ENCODE measurements at regions not wholly inside any gene's neighbourhood (a gene's known extent, or its start where the extent isn't known, plus 50 kb on each side); places are given as distances from the start of the nearest gene placed in this dataset.

DNA sequence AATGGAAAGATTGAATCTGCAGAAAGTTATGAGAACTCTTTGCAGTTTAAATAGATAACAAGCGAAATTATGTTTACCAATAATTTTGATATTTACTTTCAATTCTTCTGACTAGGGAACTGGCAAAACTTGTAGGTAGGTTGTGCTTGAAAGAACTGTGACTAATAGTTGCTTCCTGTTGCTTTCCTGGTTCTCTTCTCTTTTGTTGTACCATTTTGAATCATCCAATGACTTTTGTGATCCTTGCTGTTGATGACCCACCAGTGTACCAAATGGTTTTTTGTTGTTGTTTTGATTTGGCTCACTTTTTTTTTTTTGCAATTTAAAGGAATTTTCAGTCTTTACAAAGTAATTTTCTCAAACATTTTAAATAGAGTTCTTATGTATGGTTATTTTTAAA lies 64.9 kb upstream of the DCBLD2 start:
- Histone ChIP-seq H3K27ac (no peak overlapping the region), H3K9me3 (no peaks in the 10 kb centered on the region), H3K27me3 (no peaks in the 10 kb centered on the region), H3K4me3 (no peak overlapping the region), H3K36me3 (no peaks in the 10 kb centered on the region), H3K4me1 (no peaks in the 10 kb centered on the region)
- ATAC-seq, result no peak
- 100% methylated on average over 1 of the region's 1 CpG for WGBS, 2 donors (ENCODE audit: low coverage in 1 of 2)
- no peak for TF ChIP-seq EP300 (IDR thresholded peaks at IDR 0.05)

DNA sequence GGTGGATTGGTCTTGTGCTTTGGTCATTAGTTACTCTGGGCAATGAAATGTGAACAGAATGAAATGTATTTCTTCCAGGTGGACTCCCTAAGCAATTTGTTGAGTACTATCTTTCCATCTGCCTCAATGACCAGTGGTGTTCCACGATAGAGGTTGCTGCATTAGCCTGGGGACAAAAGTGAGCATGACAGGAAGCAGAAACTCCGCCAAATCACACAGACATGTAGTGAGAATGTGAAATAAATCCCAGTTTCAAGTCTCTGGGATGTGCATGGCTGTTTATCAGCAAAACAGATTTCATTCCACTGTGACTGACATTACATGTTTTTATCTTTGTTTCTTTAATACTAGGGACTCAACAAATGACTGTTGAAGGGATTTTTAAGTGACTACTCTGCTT lies 63.3 kb upstream of the DCBLD2 start:
- Histone ChIP-seq H3K4me3 (no peak overlapping the region), H3K27ac (no peak overlapping the region), H3K4me1 (no peaks in the 10 kb centered on the region), H3K27me3 (no peaks in the 10 kb centered on the region), H3K9me3 (no peaks in the 10 kb centered on the region), H3K36me3 (no peaks in the 10 kb centered on the region)
- TF ChIP-seq POLR2AphosphoS5 (IDR thresholded peaks at IDR 0.05) (no peak), EP300 (IDR thresholded peaks at IDR 0.05) (no peak), POLR2A (IDR thresholded peaks at IDR 0.05) (no peak)
- TF ChIP-seq, protein P1, sequence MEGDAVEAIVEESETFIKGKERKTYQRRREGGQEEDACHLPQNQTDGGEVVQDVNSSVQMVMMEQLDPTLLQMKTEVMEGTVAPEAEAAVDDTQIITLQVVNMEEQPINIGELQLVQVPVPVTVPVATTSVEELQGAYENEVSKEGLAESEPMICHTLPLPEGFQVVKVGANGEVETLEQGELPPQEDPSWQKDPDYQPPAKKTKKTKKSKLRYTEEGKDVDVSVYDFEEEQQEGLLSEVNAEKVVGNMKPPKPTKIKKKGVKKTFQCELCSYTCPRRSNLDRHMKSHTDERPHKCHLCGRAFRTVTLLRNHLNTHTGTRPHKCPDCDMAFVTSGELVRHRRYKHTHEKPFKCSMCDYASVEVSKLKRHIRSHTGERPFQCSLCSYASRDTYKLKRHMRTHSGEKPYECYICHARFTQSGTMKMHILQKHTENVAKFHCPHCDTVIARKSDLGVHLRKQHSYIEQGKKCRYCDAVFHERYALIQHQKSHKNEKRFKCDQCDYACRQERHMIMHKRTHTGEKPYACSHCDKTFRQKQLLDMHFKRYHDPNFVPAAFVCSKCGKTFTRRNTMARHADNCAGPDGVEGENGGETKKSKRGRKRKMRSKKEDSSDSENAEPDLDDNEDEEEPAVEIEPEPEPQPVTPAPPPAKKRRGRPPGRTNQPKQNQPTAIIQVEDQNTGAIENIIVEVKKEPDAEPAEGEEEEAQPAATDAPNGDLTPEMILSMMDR (IDR thresholded peaks at IDR 0.05), result no peak
- 85 to 89% methylated on average over 2 of the region's 2 CpGs for WGBS, 2 donors (ENCODE audit: low coverage in 1 of 2)
- no peak for ATAC-seq

DNA sequence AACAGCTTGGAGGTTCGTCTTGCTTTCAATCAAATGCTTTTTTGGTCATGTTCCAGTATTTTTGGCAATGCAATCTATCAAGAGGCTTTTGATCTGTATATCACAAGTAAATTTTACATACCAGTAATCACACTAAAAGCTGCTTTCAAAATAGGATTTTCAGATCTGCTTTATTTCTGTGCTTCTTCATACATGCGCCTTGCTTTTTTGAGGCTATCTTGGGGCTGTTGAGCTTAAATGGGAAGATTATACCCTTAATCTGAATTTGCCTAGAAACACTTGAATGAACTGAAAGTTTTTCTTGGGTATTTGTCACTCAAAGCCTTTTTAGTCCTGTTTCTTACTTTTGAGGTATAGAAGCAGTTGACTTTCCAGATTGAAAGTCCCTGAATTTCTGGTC lies 62.1 kb upstream of the DCBLD2 start:
- ATAC-seq, result no peak
- no peaks in the 10 kb centered on the region for H3K9me3 ChIP-seq
- 83 to 84% methylated on average over 2 of the region's 2 CpGs for WGBS, 2 donors (ENCODE audit: low coverage in 1 of 2)

DNA sequence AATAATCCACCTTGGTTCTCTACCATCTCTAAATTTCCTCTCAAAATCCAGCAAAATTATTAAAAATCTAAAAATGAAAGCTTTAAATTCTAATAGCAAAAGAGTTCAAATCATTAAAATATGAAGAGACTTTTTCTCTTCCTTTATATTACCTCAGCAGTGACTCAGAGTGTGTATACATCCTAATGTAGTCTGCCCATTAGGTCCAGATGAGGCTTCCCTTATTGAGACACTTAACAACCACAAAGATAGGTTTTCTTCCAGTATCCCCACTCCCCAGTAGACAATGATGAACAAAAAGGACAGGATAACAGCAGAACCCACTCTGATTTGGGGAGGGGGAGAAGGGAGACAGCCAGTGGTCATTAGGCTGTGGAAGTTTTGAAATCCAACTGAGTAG lies 61.5 kb upstream of the DCBLD2 start:
- H3K4me1 ChIP-seq, result no peaks in the 10 kb centered on the region
- no peak overlapping the region for H3K4me3 ChIP-seq
- TF ChIP-seq EP300 (IDR thresholded peaks at IDR 0.05) (no peak), POLR2A (IDR thresholded peaks at IDR 0.05) (no peak), POLR2AphosphoS5 (IDR thresholded peaks at IDR 0.05) (no peak)
- TF ChIP-seq, protein P1 (IDR thresholded peaks at IDR 0.05), result no peak
- no peak overlapping the region for H3K27ac ChIP-seq
- no peak for ATAC-seq
- no peaks in the 10 kb centered on the region for H3K9me3 ChIP-seq
- H3K27me3 ChIP-seq, result no peaks in the 10 kb centered on the region
- no peaks in the 10 kb centered on the region for H3K36me3 ChIP-seq

More for the DNA sequence above, 62.1 kb upstream of the DCBLD2 start:
- H3K36me3 ChIP-seq, result no peaks in the 10 kb centered on the region
- H3K27me3 ChIP-seq, result no peaks in the 10 kb centered on the region
- no peak for TF ChIP-seq POLR2A (IDR thresholded peaks at IDR 0.05)
- TF ChIP-seq, protein P1 (IDR thresholded peaks at IDR 0.05), result no peak
- TF ChIP-seq EP300 (IDR thresholded peaks at IDR 0.05), result no peak
- no peak for TF ChIP-seq POLR2AphosphoS5 (IDR thresholded peaks at IDR 0.05)
- H3K27ac ChIP-seq, result no peak overlapping the region
- no peak overlapping the region for H3K4me3 ChIP-seq
- no peaks in the 10 kb centered on the region for H3K4me1 ChIP-seq

- WGBS, 2 donors (ENCODE audit: low coverage in 1 of 2), result 92 to 93% methylated on average over 2 to 4 of the region's 4 CpGs
Observed at GRCh38 chr3:98962189-98962930, 60.9 kb upstream of the DCBLD2 start.

More at GRCh38 chr3:98962189-98962930, 60.9 kb upstream of the DCBLD2 start:
- no peak for ATAC-seq
- H3K36me3 ChIP-seq, result no peaks in the 10 kb centered on the region
- no peaks in the 10 kb centered on the region for H3K9me3 ChIP-seq
- no peak overlapping the region for H3K4me3 ChIP-seq
- H3K4me1 ChIP-seq, result no peaks in the 10 kb centered on the region
- no peaks in the 10 kb centered on the region for H3K27me3 ChIP-seq
- TF ChIP-seq POLR2A (IDR thresholded peaks at IDR 0.05) (no peak), POLR2AphosphoS5 (IDR thresholded peaks at IDR 0.05) (no peak), EP300 (IDR thresholded peaks at IDR 0.05) (no peak)
- TF ChIP-seq, protein P1 (IDR thresholded peaks at IDR 0.05), result no peak
- H3K27ac ChIP-seq, result no peak overlapping the region

Data from gastroesophageal sphincter (tissue), 4 donors.